ENCODE measurements at regions not wholly inside any gene's neighbourhood (a gene's known extent, or its start where the extent isn't known, plus 50 kb on each side); places are given as distances from the start of the nearest gene placed in this dataset.

DNA sequence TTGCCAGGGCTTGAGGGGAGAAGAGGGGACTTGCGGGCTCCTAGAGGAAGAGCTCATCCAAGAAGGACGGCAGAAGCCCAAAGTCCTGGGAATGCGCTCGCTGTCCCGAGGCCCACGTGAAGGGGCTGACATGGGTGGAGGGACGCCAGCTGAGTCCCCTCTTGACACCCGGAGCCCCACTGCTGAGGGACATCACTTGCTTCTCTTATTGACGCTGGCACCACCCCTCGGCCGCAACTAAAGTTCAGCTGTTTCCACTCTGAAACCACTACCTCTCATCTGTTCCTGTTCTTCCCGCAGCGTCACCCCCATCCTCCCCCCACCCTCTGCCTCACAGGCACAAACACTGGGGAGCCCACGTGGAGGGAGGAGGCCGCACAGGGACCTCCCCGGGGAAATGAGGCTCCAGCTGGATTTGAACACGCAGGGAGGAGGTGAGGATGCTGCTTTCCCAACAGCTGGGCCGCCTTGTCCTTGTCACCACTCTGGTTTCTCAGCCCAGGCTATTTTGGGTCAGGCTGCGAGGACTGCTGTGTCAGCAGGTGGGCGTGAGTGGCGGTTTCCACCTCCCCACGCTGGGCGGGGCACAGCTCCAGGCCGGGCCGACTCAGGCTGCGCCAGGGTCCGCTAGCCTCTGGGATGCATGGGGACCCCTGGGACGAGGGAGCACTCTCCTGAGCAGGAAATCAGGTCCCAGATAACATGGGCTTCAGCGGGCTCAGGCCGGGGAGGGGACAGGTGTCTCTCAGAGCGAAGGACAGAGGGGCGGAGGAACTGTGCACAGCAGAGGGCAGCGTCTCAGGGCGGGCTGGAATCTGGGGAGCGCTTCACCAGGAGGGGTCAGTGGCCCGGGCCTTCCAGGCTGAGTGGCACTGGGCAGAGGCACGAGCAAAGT, 156.3 kb downstream of the ZNF248 start:
- TF ChIP-seq TAF1 (IDR thresholded peaks at IDR 0.05; ENCODE audit: borderline replicate concordance, low read depth, low read length), result no peak
- no peak for TF ChIP-seq MXI1 (IDR thresholded peaks at IDR 0.05; ENCODE audit: low read depth, low read length)
- no peak for TF ChIP-seq MYC (IDR thresholded peaks at IDR 0.05; ENCODE audit: insufficient read depth, insufficient read length, insufficient replicate concordance, low read length, severe bottlenecking)
- TF ChIP-seq EZH2 (IDR thresholded peaks at IDR 0.05; ENCODE audit: borderline replicate concordance, control insufficient read depth, low read depth, low read length), result no peak
- TF ChIP-seq, protein P1, sequence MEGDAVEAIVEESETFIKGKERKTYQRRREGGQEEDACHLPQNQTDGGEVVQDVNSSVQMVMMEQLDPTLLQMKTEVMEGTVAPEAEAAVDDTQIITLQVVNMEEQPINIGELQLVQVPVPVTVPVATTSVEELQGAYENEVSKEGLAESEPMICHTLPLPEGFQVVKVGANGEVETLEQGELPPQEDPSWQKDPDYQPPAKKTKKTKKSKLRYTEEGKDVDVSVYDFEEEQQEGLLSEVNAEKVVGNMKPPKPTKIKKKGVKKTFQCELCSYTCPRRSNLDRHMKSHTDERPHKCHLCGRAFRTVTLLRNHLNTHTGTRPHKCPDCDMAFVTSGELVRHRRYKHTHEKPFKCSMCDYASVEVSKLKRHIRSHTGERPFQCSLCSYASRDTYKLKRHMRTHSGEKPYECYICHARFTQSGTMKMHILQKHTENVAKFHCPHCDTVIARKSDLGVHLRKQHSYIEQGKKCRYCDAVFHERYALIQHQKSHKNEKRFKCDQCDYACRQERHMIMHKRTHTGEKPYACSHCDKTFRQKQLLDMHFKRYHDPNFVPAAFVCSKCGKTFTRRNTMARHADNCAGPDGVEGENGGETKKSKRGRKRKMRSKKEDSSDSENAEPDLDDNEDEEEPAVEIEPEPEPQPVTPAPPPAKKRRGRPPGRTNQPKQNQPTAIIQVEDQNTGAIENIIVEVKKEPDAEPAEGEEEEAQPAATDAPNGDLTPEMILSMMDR (IDR thresholded peaks at IDR 0.05 in 2 of 3, conservative IDR thresholded peaks at IDR 0.05 in 1 of 3; ENCODE audit: control insufficient read depth in 2 of 3, extremely low read depth in 1 of 3, insufficient read depth in 1 of 3, low read depth in 3 of 3, low read length in 3 of 3), result no peak

Measured in GM12878 (cell line).